ENCODE measurements at regions not wholly inside any gene's neighbourhood (a gene's known extent, or its start where the extent isn't known, plus 50 kb on each side); places are given as distances from the start of the nearest gene placed in this dataset.

DNA sequence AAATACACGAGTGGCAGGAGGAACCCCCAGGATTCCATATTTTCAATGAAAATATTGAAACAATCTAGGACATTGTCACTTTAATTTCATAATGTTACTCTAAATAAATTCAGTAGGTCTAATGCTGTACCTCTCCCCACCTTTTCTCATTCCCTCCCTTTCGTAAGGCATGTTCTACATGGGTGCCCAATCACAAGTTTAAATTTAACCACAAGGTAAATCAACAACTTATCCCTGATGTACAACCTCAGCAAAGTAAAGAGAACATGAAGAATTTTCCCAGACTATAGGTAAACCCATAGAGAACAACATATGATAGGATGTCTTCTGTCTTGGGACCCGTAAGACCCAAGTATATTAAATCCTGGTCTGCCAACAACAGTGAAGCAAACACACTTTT, 53.2 kb upstream of the MITF start (continued):
- TF ChIP-seq ATF6 (CRISPR knock-in tag; IDR thresholded peaks at IDR 0.05) = no peak
- TF ChIP-seq, protein P1, sequence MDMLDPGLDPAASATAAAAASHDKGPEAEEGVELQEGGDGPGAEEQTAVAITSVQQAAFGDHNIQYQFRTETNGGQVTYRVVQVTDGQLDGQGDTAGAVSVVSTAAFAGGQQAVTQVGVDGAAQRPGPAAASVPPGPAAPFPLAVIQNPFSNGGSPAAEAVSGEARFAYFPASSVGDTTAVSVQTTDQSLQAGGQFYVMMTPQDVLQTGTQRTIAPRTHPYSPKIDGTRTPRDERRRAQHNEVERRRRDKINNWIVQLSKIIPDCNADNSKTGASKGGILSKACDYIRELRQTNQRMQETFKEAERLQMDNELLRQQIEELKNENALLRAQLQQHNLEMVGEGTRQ (CRISPR knock-in tag; IDR thresholded peaks at IDR 0.05) = no peak
- TF ChIP-seq ELF4 (CRISPR knock-in tag; IDR thresholded peaks at IDR 0.05; ENCODE audit: low read depth) = no peak
- no peak for TF ChIP-seq OVOL2 (CRISPR knock-in tag; IDR thresholded peaks at IDR 0.05; ENCODE audit: borderline replicate concordance)
- no peak for TF ChIP-seq ERG (CRISPR knock-in tag; IDR thresholded peaks at IDR 0.05)

DNA sequence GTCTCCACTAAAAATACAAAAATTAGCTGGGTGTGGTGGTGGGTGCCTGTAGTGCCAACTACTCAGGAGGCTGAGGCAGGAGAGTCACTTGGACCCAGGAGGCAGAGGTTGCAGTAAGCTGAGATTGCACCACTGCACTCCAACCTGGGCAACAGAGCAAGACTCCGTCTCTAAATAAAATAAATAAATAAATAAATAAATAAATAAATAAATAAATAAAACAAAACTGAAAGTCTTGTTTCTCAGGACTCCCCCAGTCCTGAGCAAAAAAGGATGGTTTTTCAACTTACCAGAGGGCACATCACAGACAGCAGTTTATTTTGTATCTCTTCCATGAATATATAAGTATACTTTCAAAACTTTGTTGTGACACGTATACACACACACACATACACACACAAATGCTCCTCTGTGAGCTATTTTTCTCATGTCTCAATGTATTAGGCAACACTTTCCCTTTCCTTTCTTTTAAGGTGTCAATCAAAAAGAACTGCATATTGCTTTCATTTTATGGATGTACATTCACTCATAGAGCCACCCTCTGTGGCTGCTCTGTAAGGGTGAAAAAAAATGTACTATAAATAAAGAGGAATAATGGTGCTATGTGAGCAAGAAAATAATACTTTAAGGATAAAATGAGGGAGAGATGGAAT, 54.8 kb upstream of the MITF start:
- H3K9me3 Mint-ChIP-seq = no peaks in the 10 kb centered on the region
- ATAC-seq (no peak), DNase-seq (ENCODE audit: low spot score) (no peak)
- no peak overlapping the region for H3K4me3 Mint-ChIP-seq
- no peak overlapping the region for H3K27ac Mint-ChIP-seq
- peaks cover 98% of the 10 kb centered on the region for H3K27me3 Mint-ChIP-seq (ENCODE audit: low read depth)
- H3K36me3 Mint-ChIP-seq = no peaks in the 10 kb centered on the region
- peaks cover 23% of the 10 kb centered on the region for H3K4me1 Mint-ChIP-seq
- CTCF ChIA-PET = no interaction called here
- POLR2A ChIA-PET = no interaction called here
- TF ChIP-seq ZBTB43 (CRISPR knock-in tag; IDR thresholded peaks at IDR 0.05) = no peak
- TF ChIP-seq CDX4 (CRISPR knock-in tag; IDR thresholded peaks at IDR 0.05; ENCODE audit: borderline replicate concordance) = no peak
- TF ChIP-seq ZNF423 (CRISPR knock-in tag; IDR thresholded peaks at IDR 0.05) = no peak
- TF ChIP-seq AFF4 (CRISPR knock-in tag; IDR thresholded peaks at IDR 0.05; ENCODE audit: borderline replicate concordance) = no peak
- TF ChIP-seq ARID4B (CRISPR knock-in tag; IDR thresholded peaks at IDR 0.05; ENCODE audit: borderline replicate concordance) = no peak
- TF ChIP-seq RELA (CRISPR knock-in tag; IDR thresholded peaks at IDR 0.05; ENCODE audit: borderline replicate concordance) = no peak
- no peak for TF ChIP-seq ZBTB21 (CRISPR knock-in tag; IDR thresholded peaks at IDR 0.05; ENCODE audit: borderline replicate concordance)
- no peak for TF ChIP-seq RORB (CRISPR knock-in tag; IDR thresholded peaks at IDR 0.05)
- no peak for TF ChIP-seq CBFB (CRISPR knock-in tag; IDR thresholded peaks at IDR 0.05; ENCODE audit: low read depth)
- TF ChIP-seq, protein P1 (CRISPR knock-in tag; IDR thresholded peaks at IDR 0.05) = no peak
- no peak for TF ChIP-seq FOXK1 (CRISPR knock-in tag; IDR thresholded peaks at IDR 0.05)

Measured in WTC11 (cell line).